HG02798 (cell line): ENCODE measurements at regions not wholly inside any gene's neighbourhood (a gene's known extent, or its start where the extent isn't known, plus 50 kb on each side); places are given as distances from the start of the nearest gene placed in this dataset.
A peak's percentile ranks its signal among the peaks of the same experiment; 100 is the strongest.

Source experiments
- ATAC-seq: cut with Tn5 transposase; IDR thresholded peaks from one replicate; pipeline ENCODE4 v1.9.1; 2021; ENCODE audit warnings: mild to moderate bottlenecking; ENCODE audit not compliant: unreplicated experiment, poor library complexity

DNA sequence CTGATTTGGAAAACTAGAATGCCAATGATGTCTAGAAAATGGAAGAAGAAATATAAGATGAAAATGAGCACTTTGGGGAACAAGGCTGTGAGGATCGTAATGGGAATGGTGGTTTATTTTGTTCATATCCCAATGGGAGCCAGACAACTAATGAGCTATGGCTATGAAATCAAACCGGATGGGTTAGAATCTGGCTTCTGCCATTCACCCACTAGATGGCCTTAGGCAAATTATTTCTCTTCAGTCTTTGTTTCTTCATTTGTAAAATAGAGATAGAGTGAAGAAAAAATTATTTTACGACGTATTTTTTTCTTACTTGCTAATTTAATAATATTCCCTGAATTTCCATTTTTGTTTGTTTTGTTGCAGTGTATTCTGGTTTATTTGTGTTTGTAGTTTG lies 572.1 kb upstream of the IGFBP3 start:
- ATAC-seq, result no peak

DNA sequence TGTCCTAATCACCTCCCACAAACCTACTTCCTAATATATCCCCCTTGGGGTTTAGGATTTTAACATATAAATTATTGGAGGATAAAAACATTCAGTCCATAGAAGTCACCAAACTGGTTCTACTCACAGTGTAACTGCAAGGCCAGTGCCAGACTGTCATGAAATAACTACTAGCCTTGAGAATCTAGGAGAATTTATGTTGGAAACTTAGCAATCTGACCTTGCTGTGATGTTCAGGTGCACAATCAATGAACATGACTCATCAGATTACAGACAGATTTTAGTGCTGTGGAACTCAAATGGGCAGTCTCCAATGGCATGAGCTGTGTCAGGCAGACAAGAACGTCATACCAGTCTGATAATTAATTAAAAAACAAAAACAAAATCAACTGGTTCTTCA lies 571.4 kb upstream of the IGFBP3 start:
- no peak for ATAC-seq

DNA sequence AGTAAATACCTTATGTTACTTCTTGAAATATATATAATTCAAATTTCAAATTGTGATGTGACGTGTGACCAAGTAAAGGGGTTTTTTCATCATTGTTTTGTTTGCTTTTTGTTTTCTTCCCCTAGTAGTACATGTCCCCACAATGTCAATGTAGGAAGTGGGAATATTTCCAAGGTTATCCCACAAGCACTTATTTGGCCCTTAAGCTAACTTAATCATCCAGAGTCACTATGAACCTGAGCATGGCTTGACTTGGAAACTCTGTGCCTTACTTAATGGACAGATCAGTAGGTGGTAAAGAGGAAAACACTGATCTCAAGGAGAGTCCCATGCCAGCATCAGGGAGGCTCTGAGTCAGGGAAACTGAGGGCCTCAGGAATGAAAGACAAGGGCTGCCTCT lies 569.3 kb upstream of the IGFBP3 start:
- no peak for ATAC-seq

- ATAC-seq, result no peak
Measured at GRCh38 chr7:46489106-46489505, 568.0 kb upstream of the IGFBP3 start.

GRCh38 chr7:46488607-46489006 lies 567.5 kb upstream of the IGFBP3 start:
- no peak for ATAC-seq

DNA sequence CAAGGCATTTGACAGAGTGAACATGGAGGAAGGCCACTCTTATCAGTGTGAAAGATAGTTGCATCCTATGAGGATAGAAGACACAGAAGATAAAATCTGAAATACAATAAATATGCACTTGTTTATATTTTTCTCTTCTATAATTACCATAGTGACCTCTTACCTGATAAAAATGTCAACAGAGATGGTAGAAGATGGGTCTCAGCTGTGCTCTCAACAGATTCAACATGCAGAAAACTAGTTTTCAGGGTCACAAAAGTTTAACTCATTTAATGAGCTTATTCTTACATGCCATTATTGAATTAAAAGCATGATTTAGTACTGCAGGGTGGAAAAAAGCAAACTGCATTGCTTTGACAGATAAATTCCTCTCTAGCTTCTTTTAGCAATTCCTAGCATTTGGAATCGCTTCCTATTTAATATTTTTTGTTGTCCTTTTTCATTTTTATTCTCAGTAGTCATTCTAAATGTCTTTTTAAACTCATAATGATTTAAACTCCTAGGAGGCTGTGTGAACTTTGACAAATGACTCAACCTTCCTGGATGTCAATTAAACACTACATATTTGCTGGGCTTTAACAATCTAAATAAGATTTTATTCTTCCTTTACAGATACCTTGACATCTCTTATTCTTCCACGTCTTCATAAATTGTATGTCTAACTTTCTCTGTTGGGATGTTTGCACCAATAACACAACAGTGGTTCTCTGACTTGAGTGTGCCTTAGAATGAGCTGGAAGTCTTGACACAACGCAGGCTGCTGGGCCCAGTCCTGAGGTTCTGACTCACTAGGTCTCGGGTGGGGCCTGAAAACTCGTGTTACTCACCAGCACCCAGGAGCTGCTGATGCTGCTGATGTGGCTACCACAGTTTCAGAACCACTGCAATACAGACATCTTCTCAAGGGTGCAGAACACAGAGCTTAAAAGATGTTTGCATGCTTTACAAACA lies 565.5 kb upstream of the IGFBP3 start:
- no peak for ATAC-seq

DNA sequence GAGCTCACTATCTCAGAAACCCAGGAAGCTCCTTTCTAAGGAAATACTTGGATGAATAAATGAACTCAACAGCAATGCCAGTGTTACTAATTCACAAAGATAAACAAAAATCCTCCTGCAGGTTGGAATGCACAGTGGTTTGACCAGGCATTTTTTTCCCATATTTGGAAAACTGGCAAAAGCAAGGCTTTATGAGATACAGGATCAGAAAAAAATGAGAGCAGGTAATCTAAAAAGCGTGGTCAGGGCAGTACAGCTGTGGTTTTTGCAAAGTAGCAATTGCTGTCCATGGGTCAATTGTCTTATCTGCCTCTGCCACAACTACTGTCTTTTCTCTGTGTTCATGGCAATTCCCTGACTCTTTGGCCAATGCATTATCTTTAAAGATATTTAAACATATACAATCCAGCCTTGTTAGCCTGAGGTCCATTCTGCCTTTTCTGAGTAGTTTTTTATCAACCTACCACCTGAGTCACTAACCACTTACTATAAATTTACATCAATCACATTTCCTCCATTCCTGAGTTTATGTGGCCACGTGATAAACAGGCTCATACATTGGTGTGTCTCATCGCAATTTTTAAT lies 564.5 kb upstream of the IGFBP3 start:
- no peak for ATAC-seq

- no peak for ATAC-seq
Measured at GRCh38 chr7:46484906-46485305, 563.8 kb upstream of the IGFBP3 start.

- ATAC-seq, result no peak
Measured at GRCh38 chr7:46480619-46481018, 559.5 kb upstream of the IGFBP3 start.

DNA sequence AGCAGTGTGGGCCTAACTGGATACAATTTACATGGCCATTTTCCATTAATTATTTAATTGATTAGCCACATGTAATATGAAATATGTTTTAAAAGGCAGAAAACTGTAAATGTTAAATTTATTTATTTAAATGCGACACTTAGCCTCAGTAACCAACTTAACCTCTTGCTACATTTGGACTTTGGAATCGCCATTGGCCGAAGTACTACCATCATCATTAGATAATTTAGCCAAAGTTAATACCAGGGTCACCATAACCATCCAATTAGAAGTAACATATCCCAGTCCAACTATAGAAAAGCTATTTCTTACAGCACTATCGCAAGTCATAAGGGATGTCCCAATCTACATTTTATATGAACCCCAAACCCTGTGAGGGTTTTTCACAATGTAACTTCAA lies 558.6 kb upstream of the IGFBP3 start:
- ATAC-seq, result no peak

GRCh38 chr7:46478046-46478445 lies 557.0 kb upstream of the IGFBP3 start:
- no peak for ATAC-seq

DNA sequence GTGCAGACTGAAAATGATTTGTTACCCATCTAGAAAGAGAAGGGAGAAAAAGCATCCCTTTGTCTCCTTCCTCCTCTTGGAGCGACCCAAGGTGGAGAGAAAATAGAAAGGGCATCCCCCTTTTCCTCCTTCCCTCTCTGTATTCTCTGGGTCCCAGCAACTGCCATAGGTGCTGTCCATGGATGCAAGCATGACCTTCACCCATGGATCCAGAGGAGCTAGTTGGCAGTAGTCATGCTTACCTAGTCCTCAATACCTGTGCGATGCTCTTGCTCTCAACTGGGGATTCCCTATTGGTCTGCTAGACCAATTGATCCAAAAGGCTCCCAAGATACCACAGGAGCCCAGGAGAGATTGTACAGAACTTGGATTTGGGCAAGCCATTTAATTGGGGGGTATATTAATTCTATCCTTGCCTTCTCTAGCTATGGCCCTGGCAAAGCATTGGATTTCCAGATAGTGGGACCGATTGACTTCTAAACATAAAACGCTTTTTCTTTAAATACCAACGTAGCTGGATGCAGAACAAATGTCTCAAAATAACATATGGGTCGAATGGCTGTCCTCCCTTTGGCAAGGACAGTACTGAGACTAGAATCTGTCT lies 547.8 kb upstream of the IGFBP3 start:
- no peak for ATAC-seq

- no peak for ATAC-seq
Measured at GRCh38 chr7:46463170-46463569, 542.1 kb upstream of the IGFBP3 start.

DNA sequence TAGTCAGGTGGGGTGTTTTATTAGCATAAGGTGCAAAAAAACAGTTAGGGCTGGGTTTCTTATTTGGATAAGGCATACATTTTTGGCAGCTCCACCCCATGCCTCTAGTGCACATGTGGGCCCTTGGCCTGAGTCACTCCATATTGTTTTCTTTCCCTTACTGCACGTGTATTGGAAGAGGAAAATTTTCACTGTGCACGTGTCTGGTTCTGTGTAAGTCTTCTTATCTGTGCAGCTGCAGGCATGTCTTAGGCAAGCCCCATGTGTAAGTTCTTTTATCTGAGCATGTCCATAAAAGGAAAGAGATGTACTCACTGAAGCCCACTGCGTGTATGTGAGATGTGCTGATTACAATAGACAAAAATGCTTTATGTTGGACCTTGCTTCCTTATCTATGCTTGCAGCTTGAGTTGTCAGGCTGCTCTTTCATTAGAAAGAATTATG lies 540.3 kb upstream of the IGFBP3 start:
- ATAC-seq, result no peak

GRCh38 chr7:46459942-46460341 lies 538.9 kb upstream of the IGFBP3 start:
- ATAC-seq, result no peak

DNA sequence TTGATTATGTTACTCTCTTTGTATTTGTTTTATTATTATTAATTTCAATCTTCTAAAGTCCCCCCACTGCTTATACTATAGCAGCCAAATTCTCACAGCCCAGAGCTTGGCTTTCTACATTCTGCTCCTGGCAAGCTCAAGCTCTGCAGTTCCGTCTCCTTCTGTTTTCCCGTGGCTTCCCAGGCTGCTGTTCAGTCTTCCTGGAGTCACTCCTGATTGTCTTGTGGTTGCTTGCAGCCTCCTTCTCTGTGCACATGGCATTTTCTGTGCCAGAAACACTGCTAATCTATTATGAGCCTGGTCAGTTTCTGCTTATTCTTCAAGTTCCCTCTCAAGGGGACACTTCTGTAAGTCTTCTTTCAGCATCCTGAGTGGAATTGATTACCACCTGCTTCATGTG lies 533.7 kb upstream of the IGFBP3 start:
- no peak for ATAC-seq

DNA sequence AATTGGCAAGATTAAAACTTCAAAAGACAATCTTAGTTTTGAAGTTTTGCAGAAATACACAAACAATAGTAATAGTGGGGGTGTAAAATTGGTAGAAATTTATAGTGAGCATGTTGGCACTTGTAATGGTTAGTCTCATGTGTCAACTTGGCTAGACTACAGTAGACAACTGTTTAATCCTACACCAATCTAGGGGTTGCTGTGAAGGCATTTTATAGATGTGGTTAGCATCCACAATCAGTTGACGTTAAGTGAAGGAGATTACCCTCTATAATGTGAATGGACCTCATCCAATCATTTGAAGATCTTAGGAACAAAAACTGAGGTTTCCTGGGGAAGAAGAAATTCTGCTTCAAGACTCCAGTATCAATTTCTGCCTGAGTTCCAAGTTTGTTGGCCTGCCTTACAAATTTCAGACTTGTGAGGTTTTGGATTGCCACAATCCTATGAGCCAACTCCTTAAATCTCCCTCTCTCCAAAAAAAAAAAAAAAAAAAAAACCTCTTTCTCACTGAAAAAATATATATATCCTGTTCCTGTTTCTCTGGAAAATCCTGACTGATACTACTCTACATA lies 531.6 kb upstream of the IGFBP3 start:
- no peak for ATAC-seq

- no peak for ATAC-seq
Measured at GRCh38 chr7:46451846-46452245, 530.8 kb upstream of the IGFBP3 start.

DNA sequence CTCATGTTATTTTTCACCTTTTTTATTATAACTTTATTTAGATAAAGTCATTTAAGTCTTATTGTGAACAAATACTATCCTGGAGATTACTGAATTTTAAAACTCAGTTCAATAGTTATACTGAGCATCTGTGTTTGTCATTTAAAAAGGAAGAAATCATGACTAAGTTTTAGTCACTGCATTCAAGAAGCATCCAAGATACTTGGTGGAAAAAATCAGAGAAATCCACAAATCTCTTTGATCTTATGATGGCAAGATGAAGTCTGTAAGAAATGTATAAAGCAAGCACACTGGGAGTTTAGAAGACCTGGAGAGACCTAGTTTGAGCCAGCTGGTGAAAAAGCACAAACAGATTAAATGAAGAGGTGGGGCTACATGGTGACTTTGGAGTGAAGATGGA lies 529.8 kb upstream of the IGFBP3 start:
- ATAC-seq, result no peak

DNA sequence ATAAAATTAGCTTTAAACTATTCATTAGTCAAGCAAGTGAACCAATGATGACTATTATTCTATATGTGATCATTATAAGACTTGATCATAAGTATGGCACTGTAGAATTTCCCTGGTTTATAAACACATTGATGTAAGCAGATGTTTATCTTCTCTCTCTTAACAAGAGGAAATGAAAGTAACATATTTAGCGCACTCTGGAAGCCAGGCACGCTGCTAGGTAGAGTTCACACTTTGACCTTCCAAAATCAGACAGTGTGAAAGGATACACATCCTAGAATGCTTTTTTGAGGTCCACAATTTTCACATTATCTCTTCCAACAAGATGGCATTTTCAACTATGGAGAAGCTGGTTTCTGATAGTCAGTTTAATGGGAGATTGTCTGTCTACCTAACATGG lies 529.4 kb upstream of the IGFBP3 start:
- peak; percentile 41 for ATAC-seq

DNA sequence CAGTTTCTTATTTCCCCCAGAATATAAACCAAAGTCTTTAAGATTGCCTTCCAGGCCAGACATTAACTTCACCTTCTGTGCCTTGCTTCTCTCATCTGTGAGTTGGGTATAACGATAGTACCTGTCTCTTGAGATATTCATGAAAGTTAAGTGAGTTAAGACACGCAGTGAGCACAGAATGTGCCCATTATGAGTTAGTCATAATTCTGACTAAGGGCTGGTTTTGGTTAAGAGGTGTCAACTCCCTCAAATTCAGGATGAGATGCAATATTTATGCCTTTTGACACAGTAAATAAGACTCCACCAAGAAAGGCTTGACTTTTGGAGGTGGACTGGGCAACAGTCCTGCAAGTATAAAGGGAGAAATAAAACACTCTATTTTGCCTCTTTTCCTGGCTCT lies 528.7 kb upstream of the IGFBP3 start:
- ATAC-seq, result no peak
